Neural crest cell (in vitro differentiated cells): ENCODE measurements at regions not wholly inside any gene's neighbourhood (a gene's known extent, or its start where the extent isn't known, plus 50 kb on each side); places are given as distances from the start of the nearest gene placed in this dataset.
A peak's percentile ranks its signal among the peaks of the same experiment; 100 is the strongest.

Experiments
- DNase-seq: peaks from one replicate; pipeline ENCODE4 v3.0.0; 2021; ENCODE audit warnings: low read depth, mixed read lengths, low spot score
- H3K27ac Mint-ChIP-seq: one replicate; pipeline ENCODE4 v1.8.0; 2021; ENCODE audit warnings: mild to moderate bottlenecking, mixed read lengths; ENCODE audit not compliant: unreplicated experiment
- H3K27me3 Mint-ChIP-seq: 2 replicates; pipeline ENCODE4 v1.8.0; 2021; ENCODE audit warnings: low read depth, mild to moderate bottlenecking, mixed read lengths
- H3K36me3 Mint-ChIP-seq: 2 replicates; pipeline ENCODE4 v1.8.0; 2021; ENCODE audit warnings: low read depth, mild to moderate bottlenecking, mixed read lengths
- H3K4me1 Mint-ChIP-seq: 2 replicates; pipeline ENCODE4 v1.8.0; 2021; ENCODE audit warnings: mixed read lengths
- H3K4me3 Mint-ChIP-seq: one replicate; pipeline ENCODE4 v1.8.0; 2021; ENCODE audit warnings: mild to moderate bottlenecking, mixed read lengths
- H3K9me3 Mint-ChIP-seq: 2 replicates; pipeline ENCODE4 v1.8.0; 2021; ENCODE audit warnings: mixed read lengths
- CTCF ChIP-seq: fragments of 200-600 bp; sonication (generic); conservative IDR thresholded peaks from 2 replicates; pipeline ENCODE4 v1.5.0; 2021; ENCODE audit warnings: antibody characterized with exemption, mild to moderate bottlenecking

- no peaks in the 10 kb centered on the region for H3K27me3 Mint-ChIP-seq
- no peak for DNase-seq
Measured at GRCh38 chr10:7090529-7090928, 320.3 kb downstream of the SFMBT2 start.

GRCh38 chr10:7085913-7086589, 324.8 kb downstream of the SFMBT2 start:
- TF ChIP-seq CTCF = no peak

More at GRCh38 chr10:7090529-7090928, 320.3 kb downstream of the SFMBT2 start:
- no peak for TF ChIP-seq CTCF
- H3K27ac Mint-ChIP-seq = no peak overlapping the region
- H3K4me3 Mint-ChIP-seq = no peak overlapping the region
- peaks cover 2% of the 10 kb centered on the region for H3K9me3 Mint-ChIP-seq
- H3K4me1 Mint-ChIP-seq = peaks cover 30% of the 10 kb centered on the region
- no peaks in the 10 kb centered on the region for H3K36me3 Mint-ChIP-seq

GRCh38 chr10:7085147-7085912, 325.5 kb downstream of the SFMBT2 start:
- H3K4me3 Mint-ChIP-seq = peak overlapping the region; percentile 77
- no peak for TF ChIP-seq CTCF
- H3K27me3 Mint-ChIP-seq = no peaks in the 10 kb centered on the region
- H3K27ac Mint-ChIP-seq = peak overlapping the region; percentile 96
- H3K9me3 Mint-ChIP-seq = peaks cover 2% of the 10 kb centered on the region
- peaks cover 49% of the 10 kb centered on the region for H3K4me1 Mint-ChIP-seq
- DNase-seq = no peak
- H3K36me3 Mint-ChIP-seq = no peaks in the 10 kb centered on the region

More at GRCh38 chr10:7085913-7086589, 324.8 kb downstream of the SFMBT2 start:
- Mint-ChIP-seq H3K4me1 (peaks cover 53% of the 10 kb centered on the region), H3K36me3 (no peaks in the 10 kb centered on the region), H3K27me3 (no peaks in the 10 kb centered on the region), H3K9me3 (peaks cover 2% of the 10 kb centered on the region), H3K4me3 (peak overlapping the region; percentile 77), H3K27ac (peak overlapping the region; percentile 0)
- no peak for DNase-seq

GRCh38 chr10:7084280-7085005, 326.4 kb downstream of the SFMBT2 start:
- Mint-ChIP-seq H3K4me1 (peaks cover 49% of the 10 kb centered on the region), H3K4me3 (no peak overlapping the region), H3K9me3 (peaks cover 2% of the 10 kb centered on the region), H3K27me3 (no peaks in the 10 kb centered on the region), H3K27ac (no peak overlapping the region), H3K36me3 (no peaks in the 10 kb centered on the region)
- no peak for TF ChIP-seq CTCF
- no peak for DNase-seq

- Mint-ChIP-seq H3K4me1 (peaks cover 52% of the 10 kb centered on the region), H3K27ac (no peak overlapping the region), H3K27me3 (no peaks in the 10 kb centered on the region), H3K36me3 (no peaks in the 10 kb centered on the region), H3K4me3 (no peak overlapping the region), H3K9me3 (no peaks in the 10 kb centered on the region)
- no peak for DNase-seq
- no peak for TF ChIP-seq CTCF
Measured at GRCh38 chr10:7082967-7083366, 327.9 kb downstream of the SFMBT2 start.
